ENCODE measurements at regions not wholly inside any gene's neighbourhood (a gene's known extent, or its start where the extent isn't known, plus 50 kb on each side); places are given as distances from the start of the nearest gene placed in this dataset.

DNA sequence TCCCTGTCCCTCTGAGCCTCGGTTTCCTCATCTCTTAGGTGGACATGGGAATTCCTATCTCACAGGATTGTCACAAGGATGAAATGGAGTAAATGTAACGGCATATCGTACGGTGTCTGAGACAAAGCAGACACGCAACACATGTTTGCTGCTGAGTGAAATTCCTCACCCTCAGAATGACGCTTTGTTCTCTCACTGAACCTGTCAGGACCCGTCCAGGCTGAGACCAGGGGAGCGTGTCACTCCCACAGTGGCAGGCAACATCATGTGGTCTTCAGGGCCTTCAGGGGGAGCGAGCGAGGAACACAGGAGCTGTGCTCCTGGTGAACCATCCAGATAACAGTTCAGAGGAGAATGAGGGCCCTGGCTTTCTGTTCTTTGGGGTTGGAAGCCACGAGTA, 74.2 kb downstream of the TOMM20 start:
- no peak overlapping the region for H3K4me2 ChIP-seq
- no peaks in the 10 kb centered on the region for H3K27me3 ChIP-seq (ENCODE audit: insufficient read depth)
- no peaks in the 10 kb centered on the region for H4K20me1 ChIP-seq (ENCODE audit: insufficient read depth)
- ChIA-PET POLR2A (no interaction called here), CTCF (interaction anchor here (1.7 kb wide), 1 partner anchor 76 kb away, joined by 4 read pairs; no protein-coding TSS in a partner anchor)
- H3K27ac ChIP-seq (ENCODE audit: low read depth in 2 of 2, low read length in 1 of 2): no peak overlapping the region
- no peaks in the 10 kb centered on the region for H3F3A ChIP-seq (replicated peaks; ENCODE audit: insufficient read depth)
- H3K9me2 ChIP-seq: no peaks in the 10 kb centered on the region
- no peak for TF ChIP-seq MAX (IDR thresholded peaks at IDR 0.05; ENCODE audit: low read depth)
- no peak for TF ChIP-seq FOSL2 (IDR thresholded peaks at IDR 0.05; ENCODE audit: borderline replicate concordance, low read depth)
- TF ChIP-seq RCOR1 (IDR thresholded peaks at IDR 0.05; ENCODE audit: low read length): no peak
- TF ChIP-seq GATA2 (CRISPR knock-in tag; IDR thresholded peaks at IDR 0.05): no peak
- no peak for TF ChIP-seq IRF3 (IDR thresholded peaks at IDR 0.05; ENCODE audit: low read depth, low read length)
- no peak for TF ChIP-seq NRF1 (IDR thresholded peaks at IDR 0.05; ENCODE audit: low read depth, low read length)
- TF ChIP-seq RFX5 (IDR thresholded peaks at IDR 0.05; ENCODE audit: low read length): no peak
- TF ChIP-seq, protein P1, sequence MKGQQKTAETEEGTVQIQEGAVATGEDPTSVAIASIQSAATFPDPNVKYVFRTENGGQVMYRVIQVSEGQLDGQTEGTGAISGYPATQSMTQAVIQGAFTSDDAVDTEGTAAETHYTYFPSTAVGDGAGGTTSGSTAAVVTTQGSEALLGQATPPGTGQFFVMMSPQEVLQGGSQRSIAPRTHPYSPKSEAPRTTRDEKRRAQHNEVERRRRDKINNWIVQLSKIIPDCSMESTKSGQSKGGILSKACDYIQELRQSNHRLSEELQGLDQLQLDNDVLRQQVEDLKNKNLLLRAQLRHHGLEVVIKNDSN (IDR thresholded peaks at IDR 0.05; ENCODE audit: borderline replicate concordance, low read depth): no peak
- TF ChIP-seq TCF12 (IDR thresholded peaks at IDR 0.05): no peak
- TF ChIP-seq YY1 (IDR thresholded peaks at IDR 0.05; ENCODE audit: low read depth): no peak
- TF ChIP-seq JUND (IDR thresholded peaks at IDR 0.05): no peak
- no peaks in the 10 kb centered on the region for H3K36me3 ChIP-seq (replicated peaks in 1 of 2; ENCODE audit: control insufficient read depth in 1 of 2, insufficient read depth in 2 of 2, low read length in 1 of 2)
- no peak for DNase-seq
- H3K4me1 ChIP-seq (ENCODE audit: control insufficient read depth in 1 of 2, insufficient read depth in 2 of 2, low read depth in 1 of 2, low read length in 1 of 2): peaks cover 5 to 13% of the 10 kb centered on the region in 2 experiments; a peak in 2 of 4 replicates
- no peaks in the 10 kb centered on the region for H3K79me2 ChIP-seq (ENCODE audit: insufficient read depth)
- H3K9me3 ChIP-seq: no peaks in the 10 kb centered on the region
- no peak overlapping the region for H3K9ac ChIP-seq
- WGBS (ENCODE audit: low lambda C conversion rate): 91% methylated on average over 11 of the region's 11 CpGs
- H3K4me3 ChIP-seq (ENCODE audit: low read depth in 2 of 2, low read length in 1 of 2): no peak overlapping the region
- H2AFZ ChIP-seq (ENCODE audit: low read depth): no peak overlapping the region

- DNase-seq: no peak
- H3K36me3 ChIP-seq (replicated peaks in 1 of 2; ENCODE audit: control insufficient read depth in 1 of 2, insufficient read depth in 2 of 2, low read length in 1 of 2): no peaks in the 10 kb centered on the region
- no peaks in the 10 kb centered on the region for H3K9me3 ChIP-seq
- H3K27ac ChIP-seq (ENCODE audit: low read depth in 2 of 2, low read length in 1 of 2): no peak overlapping the region; a peak in 1 of 4 replicates
- H3K4me2 ChIP-seq: no peak overlapping the region
- H3K9me2 ChIP-seq: no peaks in the 10 kb centered on the region
- no peaks in the 10 kb centered on the region for H4K20me1 ChIP-seq (ENCODE audit: insufficient read depth)
- H3K4me3 ChIP-seq (ENCODE audit: low read depth in 2 of 2, low read length in 1 of 2): no peak overlapping the region
- peaks cover 4% of the 10 kb centered on the region for H3F3A ChIP-seq (replicated peaks; ENCODE audit: insufficient read depth)
- H3K79me2 ChIP-seq (ENCODE audit: insufficient read depth): no peaks in the 10 kb centered on the region
- no peak overlapping the region for H3K9ac ChIP-seq
- H2AFZ ChIP-seq (ENCODE audit: low read depth): no peak overlapping the region
- no peaks in the 10 kb centered on the region for H3K27me3 ChIP-seq (ENCODE audit: insufficient read depth)
- TF ChIP-seq PBX3 (IDR thresholded peaks at IDR 0.05) (peak; percentile 12; the same call in 1 of the 2 replicates), CHD2 (IDR thresholded peaks at IDR 0.05; ENCODE audit: low read length, partially characterized antibody) (no peak)
- peaks cover 5 to 23% of the 10 kb centered on the region in 2 experiments; a peak in 2 of 4 replicates for H3K4me1 ChIP-seq (ENCODE audit: control insufficient read depth in 1 of 2, insufficient read depth in 2 of 2, low read depth in 1 of 2, low read length in 1 of 2)
- POLR2A ChIA-PET: no interaction called here
- CTCF ChIA-PET: no interaction called here
- 93% methylated on average over 11 of the region's 12 CpGs for WGBS (ENCODE audit: low lambda C conversion rate)
These were observed 76.3 kb downstream of the TOMM20 start for GRCh38 chr1:235052067-235053008.

Measured in SK-N-SH (cell line).